Tibial nerve (tissue), 4 donors: ENCODE measurements at regions not wholly inside any gene's neighbourhood (a gene's known extent, or its start where the extent isn't known, plus 50 kb on each side); places are given as distances from the start of the nearest gene placed in this dataset.

Source experiments
- CTCF ChIP-seq, 5 experiments: fragments of 200-600 bp in 3 of 5; fragments of 450-650 bp in 2 of 5; sonication (generic) in 3 of 5; IDR thresholded peaks; one replicate each; pipeline ENCODE4 v1.5.1; 2016 to 2019; ENCODE audit warnings: antibody characterized with exemption in 5 of 5, mild to moderate bottlenecking in 3 of 5, moderate library complexity in 2 of 5
- EP300 ChIP-seq, 2 donors: sonication (generic); formaldehyde crosslinking; IDR thresholded peaks; one replicate each; pipeline ENCODE4 v1.6.1; 2017; ENCODE audit warnings: antibody characterized with exemption in 2 of 2, mild to moderate bottlenecking in 1 of 2
- POLR2A ChIP-seq, 2 donors: fragments of 450-650 bp; IDR thresholded peaks; one replicate each; pipeline ENCODE4 v1.6.1; 2017; ENCODE audit warnings: antibody characterized with exemption in 2 of 2, mild to moderate bottlenecking in 2 of 2, moderate library complexity in 2 of 2

DNA sequence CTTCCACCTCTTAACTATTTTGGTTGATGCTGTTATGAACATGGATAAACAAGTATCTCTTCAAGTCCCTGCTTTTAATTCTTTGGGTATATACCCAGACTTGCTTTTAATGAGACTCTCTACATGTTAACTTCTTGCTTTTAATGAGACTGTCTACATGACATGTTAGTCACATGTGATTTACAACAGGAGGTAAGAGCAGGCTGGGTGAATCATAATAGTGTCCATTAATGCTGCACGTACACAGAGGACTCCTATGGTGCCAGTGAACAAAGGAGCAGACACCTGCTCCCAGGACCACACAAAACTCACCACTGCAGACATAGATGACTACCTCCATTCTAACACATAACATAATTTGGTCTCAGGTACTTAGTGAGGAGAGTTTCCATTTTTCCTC is 273.4 kb upstream of the NSMCE3 start:
- TF ChIP-seq CTCF (IDR thresholded peaks at IDR 0.05) (no peak), POLR2A (IDR thresholded peaks at IDR 0.05) (no peak), EP300 (IDR thresholded peaks at IDR 0.05) (no peak)
